ENCODE measurements at regions not wholly inside any gene's neighbourhood (a gene's known extent, or its start where the extent isn't known, plus 50 kb on each side); places are given as distances from the start of the nearest gene placed in this dataset.

- TF ChIP-seq RAD21 (conservative IDR thresholded peaks at IDR 0.05) (no peak), CTCF (IDR thresholded peaks at IDR 0.05; ENCODE audit: poor library complexity, severe bottlenecking) (no peak), EZH2 (IDR thresholded peaks at IDR 0.05; ENCODE audit: borderline replicate concordance, insufficient read depth, low read length, poor library complexity, severe bottlenecking) (no peak), TAF1 (IDR thresholded peaks at IDR 0.05; ENCODE audit: low read depth) (no peak)
- TF ChIP-seq, protein P1, sequence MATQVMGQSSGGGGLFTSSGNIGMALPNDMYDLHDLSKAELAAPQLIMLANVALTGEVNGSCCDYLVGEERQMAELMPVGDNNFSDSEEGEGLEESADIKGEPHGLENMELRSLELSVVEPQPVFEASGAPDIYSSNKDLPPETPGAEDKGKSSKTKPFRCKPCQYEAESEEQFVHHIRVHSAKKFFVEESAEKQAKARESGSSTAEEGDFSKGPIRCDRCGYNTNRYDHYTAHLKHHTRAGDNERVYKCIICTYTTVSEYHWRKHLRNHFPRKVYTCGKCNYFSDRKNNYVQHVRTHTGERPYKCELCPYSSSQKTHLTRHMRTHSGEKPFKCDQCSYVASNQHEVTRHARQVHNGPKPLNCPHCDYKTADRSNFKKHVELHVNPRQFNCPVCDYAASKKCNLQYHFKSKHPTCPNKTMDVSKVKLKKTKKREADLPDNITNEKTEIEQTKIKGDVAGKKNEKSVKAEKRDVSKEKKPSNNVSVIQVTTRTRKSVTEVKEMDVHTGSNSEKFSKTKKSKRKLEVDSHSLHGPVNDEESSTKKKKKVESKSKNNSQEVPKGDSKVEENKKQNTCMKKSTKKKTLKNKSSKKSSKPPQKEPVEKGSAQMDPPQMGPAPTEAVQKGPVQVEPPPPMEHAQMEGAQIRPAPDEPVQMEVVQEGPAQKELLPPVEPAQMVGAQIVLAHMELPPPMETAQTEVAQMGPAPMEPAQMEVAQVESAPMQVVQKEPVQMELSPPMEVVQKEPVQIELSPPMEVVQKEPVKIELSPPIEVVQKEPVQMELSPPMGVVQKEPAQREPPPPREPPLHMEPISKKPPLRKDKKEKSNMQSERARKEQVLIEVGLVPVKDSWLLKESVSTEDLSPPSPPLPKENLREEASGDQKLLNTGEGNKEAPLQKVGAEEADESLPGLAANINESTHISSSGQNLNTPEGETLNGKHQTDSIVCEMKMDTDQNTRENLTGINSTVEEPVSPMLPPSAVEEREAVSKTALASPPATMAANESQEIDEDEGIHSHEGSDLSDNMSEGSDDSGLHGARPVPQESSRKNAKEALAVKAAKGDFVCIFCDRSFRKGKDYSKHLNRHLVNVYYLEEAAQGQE (IDR thresholded peaks at IDR 0.05; ENCODE audit: borderline replicate concordance) = no peak
Observed at GRCh38 chr6:150685860-150686259, 86.2 kb downstream of the PLEKHG1 start.

All from neural cell (in vitro differentiated cells).